HG02759 (cell line): ENCODE measurements at regions not wholly inside any gene's neighbourhood (a gene's known extent, or its start where the extent isn't known, plus 50 kb on each side); places are given as distances from the start of the nearest gene placed in this dataset.

Source experiments
- ATAC-seq: cut with Tn5 transposase; IDR thresholded peaks from one replicate; pipeline ENCODE4 v1.9.1; 2021; ENCODE audit warnings: mild to moderate bottlenecking, moderate library complexity; ENCODE audit not compliant: unreplicated experiment

- no peak for ATAC-seq
Observed at GRCh38 chr9:134227451-134228411, 63.4 kb upstream of the RNU6ATAC start.

GRCh38 chr9:134228649-134229048 is 64.3 kb upstream of the RNU6ATAC start:
- no peak for ATAC-seq

GRCh38 chr9:134229466-134230091 is 65.2 kb upstream of the RNU6ATAC start:
- ATAC-seq: no peak

GRCh38 chr9:134230092-134230941 is 66.0 kb upstream of the RNU6ATAC start:
- ATAC-seq: no peak

GRCh38 chr9:134230942-134231325 is 66.6 kb upstream of the RNU6ATAC start:
- ATAC-seq: no peak

GRCh38 chr9:134231330-134231745 is 67.0 kb upstream of the RNU6ATAC start:
- no peak for ATAC-seq

- no peak for ATAC-seq
Observed at GRCh38 chr9:134231767-134232166, 67.4 kb upstream of the RNU6ATAC start.

- no peak for ATAC-seq
Observed at GRCh38 chr9:134233022-134233421, 68.7 kb upstream of the RNU6ATAC start.

GRCh38 chr9:134234001-134234660 is 69.8 kb upstream of the RNU6ATAC start:
- no peak for ATAC-seq

GRCh38 chr9:134234687-134235359 is 70.5 kb upstream of the RNU6ATAC start:
- no peak for ATAC-seq

- no peak for ATAC-seq
Observed at GRCh38 chr9:134235366-134235765, 71.0 kb upstream of the RNU6ATAC start.

GRCh38 chr9:134236001-134236421 is 71.6 kb upstream of the RNU6ATAC start:
- ATAC-seq: no peak

GRCh38 chr9:134236935-134237629 is 72.7 kb upstream of the RNU6ATAC start:
- ATAC-seq: no peak

GRCh38 chr9:134237630-134238265 is 73.4 kb upstream of the RNU6ATAC start:
- ATAC-seq: no peak

GRCh38 chr9:134239130-134239903 is 75.0 kb upstream of the RNU6ATAC start:
- no peak for ATAC-seq

GRCh38 chr9:134239939-134240338 is 75.6 kb upstream of the RNU6ATAC start:
- no peak for ATAC-seq

- no peak for ATAC-seq
Observed at GRCh38 chr9:134240361-134240760, 76.0 kb upstream of the RNU6ATAC start.

- ATAC-seq: no peak
Observed at GRCh38 chr9:134242706-134243105, 78.3 kb upstream of the RNU6ATAC start.
